Astrocyte (in vitro differentiated cells and primary cell): ENCODE measurements at regions not wholly inside any gene's neighbourhood (a gene's known extent, or its start where the extent isn't known, plus 50 kb on each side); places are given as distances from the start of the nearest gene placed in this dataset.

Source experiments
- DNase-seq: peaks from one replicate; pipeline ENCODE4 v3.0.0-alpha.2; 2010; ENCODE audit warnings: low read depth
- FAIRE-seq: peaks from 2 replicates; lab custom pipeline; 2011; peaks lifted over from hg19 to GRCh38; lab: Jason Lieb, UNC
- H2AFZ ChIP-seq: 2 replicates; pipeline ENCODE4 v1.6.0; 2012; ENCODE audit warnings: low read depth, low read length, inconsistent platforms
- H3K27ac ChIP-seq: 2 replicates; pipeline ENCODE4 v1.5.1; 2011; ENCODE audit warnings: low read depth, low read length, inconsistent platforms
- H3K27me3 ChIP-seq: 2 replicates; pipeline ENCODE4 v1.6.0; 2011; ENCODE audit warnings: low read length, inconsistent platforms; ENCODE audit not compliant: insufficient read depth
- H3K36me3 ChIP-seq: 2 replicates; pipeline ENCODE4 v1.5.1; 2011; ENCODE audit warnings: low read length, inconsistent platforms; ENCODE audit not compliant: insufficient read depth
- H3K4me1 ChIP-seq: 2 replicates; pipeline ENCODE4 v1.5.1; 2011; ENCODE audit warnings: low read length, inconsistent platforms; ENCODE audit not compliant: insufficient read depth
- H3K4me2 ChIP-seq: 2 replicates; pipeline ENCODE4 v1.6.0; 2012; ENCODE audit warnings: low read length, inconsistent platforms
- H3K4me3 ChIP-seq: 2 replicates; pipeline ENCODE4 v1.5.1; 2011; ENCODE audit warnings: low read depth, mild to moderate bottlenecking, low read length, inconsistent platforms; ENCODE audit not compliant: insufficient read depth
- H3K79me2 ChIP-seq: 2 replicates; pipeline ENCODE4 v1.6.0; 2012; ENCODE audit warnings: mild to moderate bottlenecking, low read length, inconsistent platforms; ENCODE audit not compliant: insufficient read depth
- H3K9ac ChIP-seq: 2 replicates; pipeline ENCODE4 v1.6.0; 2012; ENCODE audit warnings: mild to moderate bottlenecking, low read length, inconsistent platforms
- H3K9me3 ChIP-seq: 2 replicates; pipeline ENCODE4 v1.5.1; 2012; ENCODE audit warnings: low read depth, mild to moderate bottlenecking, low read length, inconsistent platforms; ENCODE audit not compliant: insufficient read depth
- H4K20me1 ChIP-seq: 2 replicates; pipeline ENCODE4 v1.6.0; 2012; ENCODE audit warnings: low read length, inconsistent platforms; ENCODE audit not compliant: insufficient read depth
- H3K27ac Mint-ChIP-seq: one replicate; pipeline ENCODE4 v1.8.0; 2021; ENCODE audit warnings: mild to moderate bottlenecking, mixed read lengths; ENCODE audit not compliant: unreplicated experiment
- H3K27me3 Mint-ChIP-seq: one replicate; pipeline ENCODE4 v1.8.0; 2021; ENCODE audit warnings: low read depth, mixed read lengths; ENCODE audit not compliant: unreplicated experiment
- H3K36me3 Mint-ChIP-seq: one replicate; pipeline ENCODE4 v1.8.0; 2021; ENCODE audit warnings: low read depth, mixed read lengths; ENCODE audit not compliant: unreplicated experiment
- H3K4me1 Mint-ChIP-seq: one replicate; pipeline ENCODE4 v1.8.0; 2021; ENCODE audit warnings: low read depth, mixed read lengths; ENCODE audit not compliant: unreplicated experiment
- H3K4me3 Mint-ChIP-seq: one replicate; pipeline ENCODE4 v1.8.0; 2021; ENCODE audit warnings: mild to moderate bottlenecking, moderate library complexity, mixed read lengths; ENCODE audit not compliant: unreplicated experiment
- H3K9me3 Mint-ChIP-seq: one replicate; pipeline ENCODE4 v1.8.0; 2021; ENCODE audit warnings: mild to moderate bottlenecking, mixed read lengths; ENCODE audit not compliant: unreplicated experiment
- EZH2 ChIP-seq: IDR thresholded peaks from 2 replicates; pipeline ENCODE4 v1.6.1; 2012; ENCODE audit warnings: mild to moderate bottlenecking, low read length, inconsistent platforms; ENCODE audit not compliant: insufficient read depth
- TF ChIP-seq, protein P1 (sequence below): IDR thresholded peaks from 2 replicates; pipeline ENCODE4 v1.5.1; 2011; ENCODE audit warnings: low read depth, mild to moderate bottlenecking, inconsistent platforms, low read length, moderate library complexity; ENCODE audit not compliant: insufficient read depth

GRCh38 chr1:14136881-14137280 is 436.9 kb downstream of the PRDM2 start:
- H3K9me3 Mint-ChIP-seq, result no peaks in the 10 kb centered on the region
- H3K4me3 ChIP-seq, result no peak overlapping the region
- no peak overlapping the region for H3K4me2 ChIP-seq
- no peaks in the 10 kb centered on the region for H3K79me2 ChIP-seq
- no peaks in the 10 kb centered on the region for H3K36me3 ChIP-seq
- H2AFZ ChIP-seq, result no peak overlapping the region
- no peaks in the 10 kb centered on the region for H3K9me3 ChIP-seq
- no peak overlapping the region for H3K4me3 Mint-ChIP-seq
- no peak overlapping the region for H3K27ac Mint-ChIP-seq
- TF ChIP-seq EZH2, result no peak
- TF ChIP-seq, protein P1, sequence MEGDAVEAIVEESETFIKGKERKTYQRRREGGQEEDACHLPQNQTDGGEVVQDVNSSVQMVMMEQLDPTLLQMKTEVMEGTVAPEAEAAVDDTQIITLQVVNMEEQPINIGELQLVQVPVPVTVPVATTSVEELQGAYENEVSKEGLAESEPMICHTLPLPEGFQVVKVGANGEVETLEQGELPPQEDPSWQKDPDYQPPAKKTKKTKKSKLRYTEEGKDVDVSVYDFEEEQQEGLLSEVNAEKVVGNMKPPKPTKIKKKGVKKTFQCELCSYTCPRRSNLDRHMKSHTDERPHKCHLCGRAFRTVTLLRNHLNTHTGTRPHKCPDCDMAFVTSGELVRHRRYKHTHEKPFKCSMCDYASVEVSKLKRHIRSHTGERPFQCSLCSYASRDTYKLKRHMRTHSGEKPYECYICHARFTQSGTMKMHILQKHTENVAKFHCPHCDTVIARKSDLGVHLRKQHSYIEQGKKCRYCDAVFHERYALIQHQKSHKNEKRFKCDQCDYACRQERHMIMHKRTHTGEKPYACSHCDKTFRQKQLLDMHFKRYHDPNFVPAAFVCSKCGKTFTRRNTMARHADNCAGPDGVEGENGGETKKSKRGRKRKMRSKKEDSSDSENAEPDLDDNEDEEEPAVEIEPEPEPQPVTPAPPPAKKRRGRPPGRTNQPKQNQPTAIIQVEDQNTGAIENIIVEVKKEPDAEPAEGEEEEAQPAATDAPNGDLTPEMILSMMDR, result no peak
- peaks cover 5% of the 10 kb centered on the region for H3K4me1 ChIP-seq
- no peak for FAIRE-seq
- no peaks in the 10 kb centered on the region for H3K27me3 ChIP-seq
- peaks cover 19% of the 10 kb centered on the region for H3K4me1 Mint-ChIP-seq
- no peak overlapping the region for H3K27ac ChIP-seq
- no peak overlapping the region for H3K9ac ChIP-seq
- H3K27me3 Mint-ChIP-seq, result no peaks in the 10 kb centered on the region
- no peaks in the 10 kb centered on the region for H3K36me3 Mint-ChIP-seq
- no peaks in the 10 kb centered on the region for H4K20me1 ChIP-seq
- DNase-seq, result no peak

DNA sequence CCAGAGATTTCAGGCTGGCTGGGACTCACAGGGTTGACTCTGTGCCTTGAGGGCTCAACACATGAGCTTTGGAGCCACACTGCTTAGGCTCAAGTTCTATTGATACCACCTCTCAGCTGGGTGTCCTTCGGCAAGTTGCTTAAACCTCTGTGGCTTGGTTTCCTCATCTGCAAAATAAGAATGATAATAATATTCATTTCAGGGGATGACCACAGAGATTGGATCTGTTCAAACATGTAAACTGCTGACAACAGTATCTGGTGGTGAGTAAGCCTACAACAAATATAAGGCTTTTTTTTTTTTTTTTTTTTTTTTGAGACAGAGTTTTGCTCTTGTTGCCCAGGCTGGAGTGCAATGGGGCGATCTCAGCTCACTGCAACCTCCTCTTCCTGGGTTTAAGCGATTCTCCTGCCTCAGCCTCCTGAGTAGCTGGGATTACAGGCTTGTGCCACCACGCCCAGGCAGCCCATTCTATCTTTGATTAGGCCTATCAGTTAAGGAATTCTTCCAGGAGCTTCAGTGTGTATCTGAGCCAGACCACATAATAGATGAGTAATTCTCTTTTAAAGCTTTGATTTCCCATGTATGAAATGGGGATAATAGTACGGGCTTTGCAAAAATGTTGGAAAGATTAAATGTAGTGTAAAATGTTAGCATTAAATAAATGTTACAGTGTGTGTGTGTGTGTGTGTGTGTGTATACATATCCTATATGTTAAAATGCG is 437.6 kb downstream of the PRDM2 start:
- H3K27ac Mint-ChIP-seq, result no peak overlapping the region
- Histone ChIP-seq H3K9me3 (no peaks in the 10 kb centered on the region), H3K27ac (no peak overlapping the region), H3K4me3 (no peak overlapping the region), H3K9ac (no peak overlapping the region), H4K20me1 (no peaks in the 10 kb centered on the region), H3K4me1 (peaks cover 5% of the 10 kb centered on the region), H3K4me2 (no peak overlapping the region), H2AFZ (no peak overlapping the region), H3K27me3 (no peaks in the 10 kb centered on the region), H3K36me3 (no peaks in the 10 kb centered on the region), H3K79me2 (no peaks in the 10 kb centered on the region)
- no peak overlapping the region for H3K4me3 Mint-ChIP-seq
- DNase-seq (no peak), FAIRE-seq (no peak)
- no peaks in the 10 kb centered on the region for H3K9me3 Mint-ChIP-seq
- H3K36me3 Mint-ChIP-seq, result no peaks in the 10 kb centered on the region
- TF ChIP-seq, protein P1, result no peak
- no peak for TF ChIP-seq EZH2
- H3K4me1 Mint-ChIP-seq, result peaks cover 19% of the 10 kb centered on the region
- H3K27me3 Mint-ChIP-seq, result no peaks in the 10 kb centered on the region

DNA sequence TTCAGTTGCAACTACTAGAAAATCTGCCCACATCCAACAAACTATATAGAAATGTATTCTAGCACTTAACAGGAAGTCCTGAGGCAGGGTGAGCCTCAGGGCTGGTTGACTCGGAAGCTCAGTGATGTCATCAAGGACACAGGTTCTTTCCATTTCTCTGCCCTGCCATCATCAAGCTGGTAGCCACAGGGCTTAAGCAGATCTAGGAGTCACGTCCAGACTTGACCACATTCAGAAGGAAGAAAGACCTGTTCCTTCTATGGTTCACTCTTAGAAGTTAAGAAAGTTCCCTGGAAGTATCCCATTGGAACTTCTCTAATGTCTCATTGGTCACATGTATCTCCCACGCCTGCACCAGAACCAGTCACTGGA is 438.1 kb downstream of the PRDM2 start:
- no peaks in the 10 kb centered on the region for H3K27me3 Mint-ChIP-seq
- H3K9me3 Mint-ChIP-seq, result no peaks in the 10 kb centered on the region

More for the DNA sequence above, 438.1 kb downstream of the PRDM2 start:
- TF ChIP-seq, protein P1, result no peak
- TF ChIP-seq EZH2, result no peak
- H3K4me1 ChIP-seq, result peaks cover 5% of the 10 kb centered on the region
- no peaks in the 10 kb centered on the region for H3K36me3 Mint-ChIP-seq
- peak overlapping the region; percentile 12 for H3K27ac Mint-ChIP-seq
- H3K36me3 ChIP-seq, result no peaks in the 10 kb centered on the region
- no peaks in the 10 kb centered on the region for H3K27me3 ChIP-seq
- peaks cover 19% of the 10 kb centered on the region for H3K4me1 Mint-ChIP-seq
- no peak overlapping the region for H3K9ac ChIP-seq
- H4K20me1 ChIP-seq, result no peaks in the 10 kb centered on the region
- no peaks in the 10 kb centered on the region for H3K9me3 ChIP-seq
- no peak for FAIRE-seq
- no peak overlapping the region for H3K4me3 Mint-ChIP-seq
- H3K79me2 ChIP-seq, result no peaks in the 10 kb centered on the region
- H3K27ac ChIP-seq, result no peak overlapping the region
- no peak overlapping the region for H2AFZ ChIP-seq
- no peak for DNase-seq
- no peak overlapping the region for H3K4me3 ChIP-seq
- no peak overlapping the region for H3K4me2 ChIP-seq
